ENCODE measurements at regions not wholly inside any gene's neighbourhood (a gene's known extent, or its start where the extent isn't known, plus 50 kb on each side); places are given as distances from the start of the nearest gene placed in this dataset.

- DNase-seq (ENCODE audit: low read depth in 2 of 2), result no peak
Observed at GRCh38 chr6:4615891-4616290, 160.3 kb upstream of the CDYL start.

GRCh38 chr6:4615231-4615630, 161.0 kb upstream of the CDYL start:
- no peak for DNase-seq (ENCODE audit: low read depth in 2 of 2)

GRCh38 chr6:4614637-4615036, 161.6 kb upstream of the CDYL start:
- no peak for DNase-seq (ENCODE audit: low read depth in 2 of 2)

- DNase-seq (ENCODE audit: low read depth in 2 of 2), result no peak
Observed at GRCh38 chr6:4613795-4614194, 162.4 kb upstream of the CDYL start.

DNA sequence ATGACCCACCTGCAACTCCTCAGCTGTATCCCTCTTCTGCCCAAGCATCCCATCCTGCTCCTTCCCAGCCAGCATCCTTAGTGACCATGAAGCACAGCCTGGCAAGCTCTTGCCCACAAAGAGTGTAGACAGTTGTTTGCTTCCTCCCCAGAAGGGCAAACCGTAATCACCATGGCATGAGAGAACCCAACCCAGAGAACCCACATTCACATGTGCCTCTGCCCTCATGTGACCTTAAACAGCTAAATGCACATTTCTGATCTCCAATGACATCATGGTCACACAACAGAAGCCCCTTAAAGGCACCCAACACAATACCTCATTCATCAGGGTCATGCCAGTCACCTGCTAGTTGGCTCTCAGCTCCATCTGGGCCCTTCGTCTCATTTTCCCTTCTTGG, 162.8 kb upstream of the CDYL start:
- no peak for DNase-seq (ENCODE audit: low read depth in 2 of 2)

- DNase-seq (ENCODE audit: low read depth in 2 of 2), result no peak
Observed at GRCh38 chr6:4612636-4613171, 163.5 kb upstream of the CDYL start.

GRCh38 chr6:4611429-4612129, 164.6 kb upstream of the CDYL start:
- no peak for DNase-seq (ENCODE audit: low read depth in 2 of 2)

DNA sequence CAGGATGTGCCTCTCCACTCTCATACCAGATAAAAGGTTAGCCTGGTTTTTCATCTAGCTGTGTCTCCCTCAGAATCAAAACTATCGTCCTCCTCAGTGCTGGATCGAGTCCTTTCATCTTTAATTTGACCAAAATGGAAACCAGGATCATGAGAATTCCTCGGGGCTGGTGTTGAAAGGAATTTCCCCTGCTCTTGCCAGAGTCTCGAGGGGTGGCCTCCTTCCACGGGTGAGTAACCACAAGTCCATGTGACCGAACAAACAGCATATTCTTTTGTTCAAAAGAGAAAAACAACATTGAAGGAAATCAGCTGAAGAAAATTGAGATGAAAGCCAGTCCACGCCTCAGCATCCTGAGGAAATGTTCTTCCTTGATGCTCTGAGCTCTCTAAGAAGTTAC, 165.9 kb upstream of the CDYL start:
- no peak for DNase-seq (ENCODE audit: low read depth in 2 of 2)

DNA sequence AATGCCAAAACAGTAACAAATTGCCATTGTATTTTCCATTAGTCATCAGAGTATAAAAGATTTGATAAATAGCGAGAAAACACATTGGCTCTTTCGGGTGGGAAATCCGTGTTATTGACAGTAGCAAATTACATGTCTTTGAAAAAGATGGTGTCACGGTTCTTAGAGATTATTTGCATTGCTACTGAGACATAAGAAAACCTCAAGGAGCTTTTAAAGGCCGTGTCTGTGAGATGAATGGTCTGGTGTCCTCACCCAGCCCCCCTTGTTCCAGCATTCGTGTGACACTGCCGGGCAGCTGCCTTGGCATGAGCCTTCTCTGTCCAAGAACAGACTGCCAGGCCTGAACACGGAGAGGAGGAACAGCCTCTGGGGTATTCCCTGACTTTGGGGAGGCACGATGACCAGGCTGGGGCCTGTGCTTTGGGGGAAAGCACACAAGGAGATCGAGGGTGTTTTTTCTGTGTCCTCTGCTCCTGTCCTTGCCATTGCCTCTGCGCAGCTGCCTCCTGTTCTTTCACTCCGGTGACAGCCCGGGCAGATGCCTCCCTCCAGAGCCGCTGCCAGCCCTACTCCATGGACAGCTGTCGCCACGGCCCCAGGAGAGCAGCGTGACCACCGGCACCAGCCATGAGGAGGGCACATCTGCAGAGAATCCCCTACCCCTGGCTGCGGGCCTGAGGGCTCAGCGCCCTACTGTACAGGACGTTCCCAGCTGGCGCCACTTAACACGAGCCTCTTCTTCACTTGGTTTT, 167.7 kb upstream of the CDYL start:
- no peak for DNase-seq (ENCODE audit: low read depth in 2 of 2)

GRCh38 chr6:4607793-4608192, 168.4 kb upstream of the CDYL start:
- DNase-seq (ENCODE audit: low read depth in 2 of 2), result no peak

- DNase-seq (ENCODE audit: low read depth in 2 of 2), result no peak
Observed at GRCh38 chr6:4606821-4607704, 169.1 kb upstream of the CDYL start.

DNA sequence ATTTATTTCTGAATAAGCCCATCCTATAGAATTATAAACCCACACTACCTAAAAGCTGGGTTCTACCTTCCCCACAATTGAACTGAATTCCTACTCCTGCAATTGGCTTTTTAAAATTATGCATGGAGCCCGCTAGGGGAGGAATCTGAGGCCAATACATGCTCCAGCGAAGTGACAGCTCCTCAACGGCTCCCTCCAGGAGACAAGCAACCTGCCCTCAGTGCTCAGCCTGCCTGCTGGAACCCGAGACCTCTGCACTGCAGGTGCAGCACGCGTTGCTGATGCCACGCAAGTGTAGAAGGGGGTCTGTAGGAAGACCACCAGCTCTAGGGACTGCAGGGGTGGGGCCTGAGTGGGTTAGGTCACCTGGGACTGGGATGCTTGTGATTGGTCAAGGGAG, 170.2 kb upstream of the CDYL start:
- DNase-seq (ENCODE audit: low read depth in 2 of 2), result no peak

DNA sequence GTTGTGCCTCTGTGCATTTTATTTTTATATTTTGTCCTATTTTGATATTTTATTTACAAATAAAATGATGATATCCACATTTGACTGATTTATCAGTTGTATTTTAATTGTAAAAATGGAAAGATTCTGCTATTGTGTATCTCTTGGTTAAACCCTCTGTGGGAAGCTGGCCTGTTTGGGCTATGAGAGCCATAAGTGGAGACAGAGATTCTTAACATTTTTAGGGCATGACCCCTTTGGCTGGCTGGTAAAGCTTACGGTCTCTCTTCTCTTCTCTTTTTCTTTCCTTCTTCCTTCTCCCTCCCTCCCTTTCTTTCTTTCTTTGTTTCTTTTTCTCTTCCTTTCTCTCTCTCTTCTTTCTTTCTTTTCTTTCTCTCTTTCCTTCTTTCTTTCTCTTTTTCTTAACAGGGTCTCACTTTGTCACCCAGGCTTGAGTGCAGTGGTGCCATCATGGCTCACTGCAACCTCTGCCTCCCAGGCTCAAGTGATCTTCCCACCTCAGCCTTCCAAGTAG, 172.3 kb upstream of the CDYL start:
- no peak for DNase-seq (ENCODE audit: low read depth in 2 of 2)

GRCh38 chr6:4603291-4603690, 172.9 kb upstream of the CDYL start:
- no peak for DNase-seq (ENCODE audit: low read depth in 2 of 2)

GRCh38 chr6:4599924-4600323, 176.3 kb upstream of the CDYL start:
- DNase-seq (ENCODE audit: low read depth in 2 of 2), result no peak

DNA sequence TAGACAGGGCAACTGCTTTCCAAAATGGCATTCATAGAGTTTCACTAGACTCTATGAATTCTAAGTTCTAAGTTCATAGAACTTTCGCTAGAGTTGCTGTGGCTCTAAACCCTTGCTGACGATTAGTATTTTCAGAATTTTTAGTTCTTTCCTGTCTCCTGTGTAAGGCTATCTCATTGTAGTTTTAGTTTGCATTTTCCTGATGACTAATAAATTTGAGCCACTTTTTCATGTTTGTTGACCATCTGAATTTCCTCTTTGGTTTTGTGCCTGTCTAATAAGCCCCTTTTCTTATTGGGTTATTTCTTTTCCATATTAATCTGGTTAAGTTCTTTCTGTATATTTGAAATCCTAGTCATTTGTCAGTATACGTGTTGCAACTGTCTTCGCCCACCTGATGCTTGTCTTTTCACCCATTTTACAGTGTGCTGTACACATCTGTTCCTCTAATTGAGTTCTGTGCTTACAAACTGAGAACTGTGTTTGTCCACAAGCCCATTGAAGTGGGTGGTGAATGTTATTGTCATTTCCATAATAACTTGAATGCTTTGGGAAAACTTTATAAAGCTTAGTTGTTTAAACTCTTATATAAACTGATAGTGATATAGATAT, 177.7 kb upstream of the CDYL start:
- no peak for DNase-seq (ENCODE audit: low read depth in 2 of 2)

DNA sequence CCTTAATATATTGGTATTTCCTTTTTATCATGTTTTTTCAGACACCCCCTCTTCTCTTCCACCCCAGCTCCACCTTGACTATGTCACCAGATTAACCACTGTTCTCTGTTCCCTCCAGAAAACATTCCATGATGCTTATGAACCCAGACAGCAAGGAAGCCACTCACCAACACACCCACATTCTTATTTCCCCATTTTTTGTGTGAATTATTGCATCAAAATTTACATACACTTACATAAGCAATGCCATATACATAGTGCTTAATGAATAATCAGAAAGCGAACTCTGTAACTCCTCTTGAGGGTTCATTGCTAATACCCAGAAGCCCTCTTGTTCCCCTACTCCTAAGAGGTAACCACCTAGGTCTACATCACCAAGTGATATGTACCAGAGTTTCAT, 182.3 kb upstream of the CDYL start:
- no peak for DNase-seq (ENCODE audit: low read depth in 2 of 2)

GRCh38 chr6:4592026-4592425, 184.2 kb upstream of the CDYL start:
- no peak for DNase-seq (ENCODE audit: low read depth in 2 of 2)

GRCh38 chr6:4591218-4591617, 185.0 kb upstream of the CDYL start:
- no peak for DNase-seq (ENCODE audit: low read depth in 2 of 2)

- no peak for DNase-seq (ENCODE audit: low read depth in 2 of 2)
Observed at GRCh38 chr6:4589295-4589694, 186.9 kb upstream of the CDYL start.

DNA sequence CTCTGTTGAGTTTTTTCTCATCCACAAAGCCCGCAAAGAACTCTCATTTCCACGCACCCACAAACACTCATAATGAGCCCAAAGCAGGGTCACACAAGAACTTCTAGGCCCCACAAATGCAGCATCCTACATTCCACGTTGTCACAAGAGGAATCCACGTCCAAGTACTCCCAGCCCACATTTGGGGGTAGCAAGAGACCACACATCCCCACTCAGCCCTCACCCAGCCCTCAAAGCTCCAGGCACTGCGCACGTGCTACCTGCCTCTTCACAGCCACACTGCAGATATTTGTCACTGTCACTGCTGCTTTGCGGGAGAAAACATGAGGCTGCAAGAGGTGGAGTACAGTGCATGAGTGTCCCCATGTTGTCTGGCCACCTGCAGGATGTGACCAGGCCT, 187.6 kb upstream of the CDYL start:
- DNase-seq (ENCODE audit: low read depth in 2 of 2), result no peak

DNA sequence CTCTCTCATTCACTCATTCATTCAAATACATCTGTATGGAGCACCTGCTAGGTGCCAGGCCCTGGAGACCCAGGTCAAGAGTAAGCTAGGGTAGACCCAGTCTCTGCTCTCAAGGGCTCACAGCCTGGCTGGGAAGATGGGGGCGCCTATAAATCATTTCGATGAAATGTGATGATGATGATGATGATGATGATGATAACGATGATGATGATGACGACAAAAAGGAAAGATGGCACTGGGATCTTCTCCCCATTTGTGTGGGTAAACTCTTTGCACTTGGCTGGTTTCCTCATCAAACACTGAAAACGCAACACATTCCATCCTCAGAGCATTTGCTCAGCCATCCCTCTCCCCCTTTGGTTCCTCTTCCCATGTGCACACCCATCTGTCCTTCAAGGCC, 188.0 kb upstream of the CDYL start:
- DNase-seq (ENCODE audit: low read depth in 2 of 2), result no peak
